Ishikawa (cell line): ENCODE measurements at regions not wholly inside any gene's neighbourhood (a gene's known extent, or its start where the extent isn't known, plus 50 kb on each side); places are given as distances from the start of the nearest gene placed in this dataset.

Experiments
- CREB1 ChIP-seq: IDR thresholded peaks from 2 replicates; pipeline ENCODE4 v1.6.1; 2012; ENCODE audit warnings: low read depth
- EP300 ChIP-seq: IDR thresholded peaks from 2 replicates; pipeline ENCODE4 v1.6.1; 2012; ENCODE audit warnings: borderline replicate concordance
- FOXM1 ChIP-seq: IDR thresholded peaks from 2 replicates; pipeline ENCODE4 v1.6.1; 2012; ENCODE audit warnings: low read depth, borderline replicate concordance
- RAD21 ChIP-seq: IDR thresholded peaks from 2 replicates; pipeline ENCODE4 v1.6.1; 2012; ENCODE audit warnings: low read depth
- TAF1 ChIP-seq: IDR thresholded peaks from 2 replicates; pipeline ENCODE4 v1.6.1; 2012; ENCODE audit warnings: low read depth, mild to moderate bottlenecking

DNA sequence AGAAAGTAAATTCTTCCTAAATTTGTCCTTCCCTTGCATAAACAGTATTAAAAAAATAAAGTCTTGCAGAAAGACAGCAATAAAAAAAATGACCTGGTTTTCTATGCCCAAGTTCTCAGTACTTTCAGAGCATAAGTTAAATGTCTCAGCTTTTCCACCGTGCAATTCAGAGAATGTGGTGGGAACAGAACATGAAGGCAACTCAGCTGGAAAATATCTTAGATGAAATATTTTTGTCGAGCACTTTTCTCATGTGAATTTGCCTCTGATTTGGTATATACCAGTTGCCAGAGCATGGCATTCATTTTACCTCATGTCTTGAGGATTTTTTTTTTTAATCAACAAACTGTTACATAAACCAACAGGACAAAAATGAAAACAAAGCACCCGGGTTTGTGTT, 176.1 kb downstream of the CETN3 start:
- TF ChIP-seq RAD21 = no peak
- no peak for TF ChIP-seq CREB1
- TF ChIP-seq FOXM1 = no peak
- no peak for TF ChIP-seq EP300
- TF ChIP-seq TAF1 = no peak
